Left ventricle myocardium superior (tissue), 1 donor: ENCODE measurements at regions not wholly inside any gene's neighbourhood (a gene's known extent, or its start where the extent isn't known, plus 50 kb on each side); places are given as distances from the start of the nearest gene placed in this dataset.
"Not testable (repeated sequence)": the region's sequence is repeated elsewhere in the genome, so short reads cannot be mapped to it uniquely, and the experiment has no call there.

Source experiments
- ATAC-seq: fragments of 200-7000 bp; cut with Tn5 transposase; one replicate; pipeline ENCODE4 v1.9.1; 2020; ENCODE audit warnings: mild to moderate bottlenecking, moderate library complexity
- DNase-seq: peaks from one replicate; pipeline ENCODE4 v3.0.0-alpha.2; 2020
- intact Hi-C: fragments of 100-400 bp; cut with micrococcal nuclease; formaldehyde crosslinking; loops from one replicate; pipeline ENCODE4 v1.11.0; 2022
- donor health status: DM: no; HTN: yes; CAD: no; lungs with severe emphysema.

GRCh38 chr3:191085091-191085490, 114.0 kb upstream of the OSTN start:
- ATAC-seq = no peak
- intact Hi-C loops = no loop called here
- DNase-seq = no peak

DNA sequence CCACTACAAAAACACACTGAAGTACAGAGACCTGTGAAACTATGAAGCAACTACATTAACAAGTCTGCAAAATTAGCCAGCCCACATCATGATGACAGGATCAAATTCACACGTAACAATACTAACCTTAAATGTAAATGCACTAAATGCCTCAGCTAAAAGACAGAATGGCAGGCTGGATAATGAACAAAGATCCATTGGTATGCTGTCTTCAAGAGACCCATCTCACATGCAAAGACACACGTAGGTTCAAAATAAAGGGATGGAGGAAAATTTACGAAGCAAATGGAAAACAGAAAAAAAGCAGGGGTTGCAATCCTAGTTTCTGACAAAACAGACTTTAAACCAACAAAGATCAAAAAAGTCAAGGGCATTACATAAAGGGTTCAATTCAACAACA, 120.1 kb upstream of the OSTN start:
- intact Hi-C loops, DNase-seq, ATAC-seq: not testable (repeated sequence)

DNA sequence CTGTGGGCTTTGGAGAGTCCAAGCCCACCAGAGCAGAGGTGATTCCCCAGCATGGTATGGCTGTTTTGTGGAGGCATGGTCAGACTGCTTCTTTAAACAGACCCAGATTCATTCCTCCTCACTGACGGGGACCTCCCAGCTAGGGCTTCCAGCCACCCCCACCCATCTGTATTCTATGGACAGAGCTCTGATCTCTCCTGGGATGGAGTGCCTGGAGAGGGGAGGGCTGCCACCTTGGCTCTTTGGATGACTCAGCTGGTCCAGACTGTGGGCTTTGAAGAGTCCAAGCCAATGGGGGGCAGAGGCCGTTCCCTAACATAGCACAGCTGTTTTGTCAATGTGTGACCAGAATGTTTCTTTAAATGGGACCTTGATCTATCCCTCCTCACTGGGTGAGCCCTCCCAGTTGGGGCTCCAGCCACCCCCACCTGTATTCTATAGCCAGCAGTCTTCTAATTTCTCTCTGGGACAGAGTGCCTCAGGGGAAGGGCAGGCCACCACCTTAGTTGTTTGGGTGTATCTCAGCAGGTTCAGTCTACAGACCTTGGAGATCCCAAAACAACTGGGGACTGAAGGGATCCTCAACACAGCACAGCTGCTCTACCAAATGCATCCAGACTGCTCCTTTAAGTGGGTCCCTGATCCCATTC, 122.0 kb upstream of the OSTN start:
- DNase-seq (no peak), ATAC-seq (no peak)
- intact Hi-C loops = no loop called here

GRCh38 chr3:191074511-191074910, 124.5 kb upstream of the OSTN start:
- ATAC-seq (no peak), DNase-seq (no peak)
- intact Hi-C loops = no loop called here

DNA sequence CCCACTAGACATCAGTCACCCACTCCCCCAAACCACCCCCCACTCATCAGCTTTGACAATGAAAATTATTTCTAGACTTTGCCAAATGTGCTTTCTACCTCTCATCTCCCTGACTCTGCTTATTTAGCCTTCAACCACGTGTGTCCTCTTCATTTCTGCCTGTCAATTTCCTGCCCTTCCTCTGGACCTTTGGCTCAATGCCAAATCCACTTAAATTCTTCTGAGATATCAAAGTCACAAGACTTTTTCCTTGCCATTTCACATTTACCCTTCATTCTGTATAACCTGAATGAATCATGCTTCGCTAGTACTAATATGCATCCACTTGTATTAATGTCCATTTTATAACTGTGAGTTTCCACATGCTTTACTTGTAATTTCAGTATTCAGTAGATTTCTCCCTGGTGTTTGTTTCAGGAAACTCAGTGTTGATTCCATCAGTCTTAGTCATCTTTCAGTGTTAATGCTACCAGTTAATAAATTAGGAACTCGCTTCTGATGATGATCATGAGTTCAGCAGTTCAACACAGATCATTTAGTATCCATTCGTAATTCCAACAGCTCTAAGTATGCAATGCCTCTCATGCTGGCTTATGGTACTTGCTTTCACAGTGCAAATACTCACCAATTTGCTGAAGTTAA, 128.2 kb upstream of the OSTN start:
- no peak for DNase-seq
- ATAC-seq = peak; percentile 14
- intact Hi-C loops = no loop called here

GRCh38 chr3:191070201-191070600, 128.8 kb upstream of the OSTN start:
- intact Hi-C loops = no loop called here
- no peak for ATAC-seq

DNA sequence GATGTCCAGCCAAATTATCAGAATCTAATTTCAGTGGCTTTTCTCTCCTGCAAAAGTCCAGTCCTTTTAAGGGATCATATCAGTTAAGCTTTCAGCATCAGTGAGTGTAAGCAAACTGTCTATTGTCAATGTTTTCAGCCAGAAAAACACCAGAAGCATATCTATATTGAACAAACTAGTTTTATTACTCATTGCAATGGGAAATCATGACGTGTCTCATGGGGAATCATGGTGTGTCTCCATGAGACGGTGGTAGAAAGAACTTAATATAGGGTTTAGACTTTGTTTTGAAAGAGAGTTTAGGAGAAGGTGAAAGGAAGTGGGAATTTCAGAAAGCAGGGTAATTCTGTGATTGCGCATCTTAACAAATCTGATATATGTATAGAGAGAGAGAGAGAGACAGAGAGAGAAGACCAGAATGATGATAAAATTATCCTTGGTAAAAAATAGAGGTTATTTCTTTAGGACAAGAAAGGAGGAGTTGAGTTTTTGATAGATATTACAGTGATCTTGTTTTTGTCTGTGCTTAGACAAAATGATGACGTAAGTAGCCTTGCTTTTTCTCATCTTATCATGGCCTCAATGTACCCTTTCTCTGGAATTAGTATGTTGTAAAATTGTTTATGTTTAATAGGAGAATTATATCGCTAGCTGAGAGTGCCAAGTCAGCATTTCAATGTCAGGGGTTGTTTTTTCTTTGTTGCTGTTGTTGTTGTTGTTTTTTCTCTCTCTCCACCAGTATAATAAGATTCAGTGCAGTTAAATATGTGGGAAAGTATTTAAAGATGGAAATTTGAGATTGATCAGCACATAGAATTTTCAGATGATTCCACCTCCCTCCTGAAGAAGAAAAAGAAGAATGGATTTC, 129.9 kb upstream of the OSTN start:
- no peak for DNase-seq
- no peak for ATAC-seq
- intact Hi-C loops = no loop called here

More at GRCh38 chr3:191070201-191070600, 128.8 kb upstream of the OSTN start:
- DNase-seq = no peak

GRCh38 chr3:191066669-191067068, 132.4 kb upstream of the OSTN start:
- no peak for ATAC-seq
- intact Hi-C loops = no loop called here
- no peak for DNase-seq

GRCh38 chr3:191065181-191065805, 133.7 kb upstream of the OSTN start:
- ATAC-seq (peak; percentile 73), DNase-seq (no peak)

DNA sequence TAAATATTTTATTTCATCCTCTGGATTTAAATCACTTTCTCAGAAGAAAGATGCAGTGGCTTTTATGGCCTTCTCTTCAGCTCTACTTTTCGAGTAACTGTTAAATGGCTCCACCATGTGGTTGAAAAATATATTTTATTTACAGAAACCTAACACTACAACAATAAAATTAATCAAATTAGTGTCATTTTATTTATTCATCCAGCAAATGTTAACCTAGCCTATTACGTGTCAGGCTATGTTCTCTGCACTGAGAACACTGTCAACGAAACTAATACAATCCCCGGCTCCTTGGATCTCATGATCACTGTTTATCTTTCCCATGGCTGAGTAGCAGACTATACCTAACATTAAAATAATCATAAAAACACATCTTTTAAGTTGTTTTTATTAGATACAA, 148.0 kb upstream of the OSTN start:
- intact Hi-C loops = loop anchor here (10.0 kb wide), 1 partner anchor 346 kb away; no protein-coding TSS in a partner anchor
- ATAC-seq = no peak

More at GRCh38 chr3:191065181-191065805, 133.7 kb upstream of the OSTN start:
- intact Hi-C loops = no loop called here

GRCh38 chr3:191047930-191048329, 151.1 kb upstream of the OSTN start:
- intact Hi-C loops = loop anchor here (10.0 kb wide), 1 partner anchor 163 kb away; no protein-coding TSS in a partner anchor
- no peak for DNase-seq
- no peak for ATAC-seq

More for the DNA sequence above, 148.0 kb upstream of the OSTN start:
- no peak for DNase-seq

DNA sequence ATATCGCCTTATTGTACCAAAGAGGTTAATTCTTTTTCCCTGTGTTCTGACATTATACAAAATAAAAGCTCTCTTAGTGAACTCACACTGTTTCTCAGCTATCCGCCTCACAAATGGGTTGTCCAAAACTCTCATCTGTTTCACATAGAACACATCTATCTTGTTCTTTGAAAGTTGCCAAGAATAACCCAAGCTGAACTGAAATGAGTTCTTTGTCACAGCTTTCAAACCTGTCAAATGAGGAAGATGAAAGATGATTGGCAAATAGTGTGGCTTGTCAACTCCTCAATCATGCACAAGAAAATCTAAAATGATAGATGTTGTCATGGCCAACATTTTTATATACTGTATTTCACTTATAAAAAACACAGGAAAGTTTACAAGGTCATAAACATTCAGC, 168.1 kb upstream of the OSTN start:
- ATAC-seq (no peak), DNase-seq (no peak)
- intact Hi-C loops = no loop called here

DNA sequence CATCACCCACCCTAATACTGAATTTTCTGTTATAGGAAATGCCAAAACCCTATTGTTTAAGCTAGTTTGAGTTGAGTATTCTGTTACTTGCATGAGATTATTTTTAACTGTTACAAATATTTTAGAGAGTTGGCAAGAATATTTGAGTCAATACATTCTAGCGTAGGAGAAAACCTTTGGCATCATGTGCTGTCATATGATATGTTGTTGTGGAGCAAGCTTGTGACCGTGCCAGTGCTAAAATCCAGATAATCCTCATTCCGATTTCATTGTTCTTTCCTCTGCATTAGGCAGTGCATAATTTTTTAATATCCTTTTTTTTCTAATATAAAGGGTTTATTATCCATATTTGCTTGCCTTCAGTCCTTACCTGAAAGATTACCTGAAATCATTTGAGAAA, 168.0 kb upstream of the GMNC start:
- no peak for DNase-seq
- ATAC-seq = no peak
- intact Hi-C loops = no loop called here

DNA sequence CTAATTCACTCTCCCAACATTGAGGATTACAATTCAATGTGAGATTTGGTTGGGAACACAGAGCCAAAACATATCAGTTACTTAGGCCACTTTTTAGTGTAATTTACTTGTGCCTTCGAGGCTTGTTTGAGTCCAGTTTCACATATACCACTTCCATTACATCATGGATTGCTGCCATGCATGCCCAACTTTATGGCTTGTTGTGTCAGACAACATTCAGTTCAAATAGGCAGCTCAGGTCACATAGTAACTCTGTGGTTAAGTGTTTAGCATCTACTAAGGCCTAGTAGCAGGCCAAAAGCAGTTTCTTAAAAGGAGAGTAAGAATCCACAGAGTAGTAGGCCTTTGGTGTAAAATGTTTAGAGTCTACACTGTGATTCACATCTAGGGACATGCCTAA, 164.3 kb upstream of the GMNC start:
- DNase-seq (no peak), ATAC-seq (no peak)
- intact Hi-C loops = no loop called here

GRCh38 chr3:191020730-191021396, 158.4 kb upstream of the GMNC start:
- ATAC-seq (no peak), DNase-seq (no peak)
- intact Hi-C loops = no loop called here

- DNase-seq = no peak
- intact Hi-C loops = no loop called here
- ATAC-seq = no peak
Measured at GRCh38 chr3:191019855-191020254, 157.4 kb upstream of the GMNC start.

- ATAC-seq, intact Hi-C loops, DNase-seq: not testable (repeated sequence)
Measured at GRCh38 chr3:191015960-191016359, 153.5 kb upstream of the GMNC start.

DNA sequence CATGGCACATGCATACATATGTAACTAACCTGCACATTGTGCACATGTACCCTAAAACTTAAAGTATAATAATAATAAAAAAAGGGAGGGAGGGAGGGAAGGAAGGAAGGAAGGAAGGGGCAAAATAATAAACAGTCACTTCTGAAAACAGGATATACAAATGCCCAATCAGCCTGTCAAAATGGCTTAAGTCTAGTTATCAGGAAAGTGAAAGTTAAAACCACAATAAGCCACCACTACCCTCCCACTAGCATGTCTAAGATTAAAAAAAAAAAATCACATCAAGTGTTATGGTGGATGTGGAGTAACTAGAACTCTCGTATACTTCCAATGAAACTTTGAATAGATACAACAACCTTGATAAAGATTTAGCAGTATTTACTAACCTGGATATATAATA, 145.6 kb upstream of the GMNC start:
- intact Hi-C loops = no loop called here
- DNase-seq (no peak), ATAC-seq (no peak)

GRCh38 chr3:191005790-191006189, 143.3 kb upstream of the GMNC start:
- ATAC-seq = peak; percentile 70
- DNase-seq = no peak
- intact Hi-C loops = no loop called here
